ENCODE measurements at regions not wholly inside any gene's neighbourhood (a gene's known extent, or its start where the extent isn't known, plus 50 kb on each side); places are given as distances from the start of the nearest gene placed in this dataset.

GRCh38 chr20:48143435-48144081 is 358.3 kb upstream of the SULF2 start:
- Histone ChIP-seq H4K20me1 (ENCODE audit: control insufficient read depth, insufficient read depth) (no peaks in the 10 kb centered on the region; the same call in none of the 2 replicates), H3K36me3 (ENCODE audit: control insufficient read depth in 2 of 2, insufficient read depth in 2 of 2, low read length in 1 of 2) (no peaks in the 10 kb centered on the region), H3K9me3 (replicated peaks; ENCODE audit: control insufficient read depth, insufficient read depth, low read length) (no peaks in the 10 kb centered on the region; the same call in 2 of the 3 replicates), H3K4me3 (no peak overlapping the region), H3K27me3 (replicated peaks in 1 of 2; ENCODE audit: control insufficient read depth in 2 of 2, insufficient read depth in 2 of 2, low read length in 1 of 2) (no peaks in the 10 kb centered on the region; a peak in 1 of 4 replicates), H3K79me2 (ENCODE audit: control insufficient read depth, insufficient read depth, low read length) (no peaks in the 10 kb centered on the region), H3K4me1 (ENCODE audit: control insufficient read depth, insufficient read depth, low read length) (no peaks in the 10 kb centered on the region), H2AFZ (ENCODE audit: control insufficient read depth, low read depth, low read length) (no peak overlapping the region), H3K27ac (ENCODE audit: control insufficient read depth, insufficient read depth) (no peak overlapping the region), H3K9ac (ENCODE audit: control insufficient read depth, insufficient read depth, low read length) (no peak overlapping the region), H3K4me2 (ENCODE audit: control insufficient read depth, insufficient read depth) (no peak overlapping the region)
- ATAC-seq = no peak
- CTCF ChIA-PET = no interaction called here
- RAD21 ChIA-PET (ENCODE audit: unreplicated experiment) = no interaction called here
- WGBS (ENCODE audit: insufficient coverage, insufficient replicate concordance, low lambda C conversion rate, missing lambda C conversion rate) = 21% methylated on average over 10 of the region's 10 CpGs
- SMC1A ChIA-PET (ENCODE audit: uncharacterized antibody, unreplicated experiment) = no interaction called here
- no TSS peak for BruUV-seq (replicated peaks)
- in situ Hi-C loops (cut with MboI) (no loop called here), intact Hi-C loops (cut with micrococcal nuclease; ENCODE audit: unreplicated experiment) (no loop called here)
- DNase-seq (ENCODE audit: low read depth, low spot score) = no peak
- TF ChIP-seq PAX8 (IDR thresholded peaks at IDR 0.05) (no peak), ZNF207 (IDR thresholded peaks at IDR 0.05; ENCODE audit: borderline replicate concordance) (no peak), PBX3 (IDR thresholded peaks at IDR 0.05; ENCODE audit: insufficient replicate concordance, low read depth, low read length) (no peak), USF2 (IDR thresholded peaks at IDR 0.05; ENCODE audit: borderline replicate concordance, low read depth, low read length) (no peak), ZNF24 (IDR thresholded peaks at IDR 0.05) (no peak)
- no peak for FAIRE-seq
- POLR2A ChIA-PET = no interaction called here

GRCh38 chr20:48142516-48142773 is 357.2 kb upstream of the SULF2 start:
- no peak for TF ChIP-seq JUND (IDR thresholded peaks at IDR 0.05; ENCODE audit: low read depth, low read length)
- no peak for TF ChIP-seq E2F8 (IDR thresholded peaks at IDR 0.05; ENCODE audit: low read depth, partially characterized antibody)
- no peak for TF ChIP-seq TCF3 (IDR thresholded peaks at IDR 0.05; ENCODE audit: borderline replicate concordance, insufficient read depth, low read depth, low read length)
- no peak overlapping the region for H3K4me2 ChIP-seq (ENCODE audit: control insufficient read depth, insufficient read depth)
- in situ Hi-C loops (cut with MboI) = no loop called here
- no peak overlapping the region for H3K4me3 ChIP-seq
- intact Hi-C loops (cut with micrococcal nuclease; ENCODE audit: unreplicated experiment) = no loop called here
- H3K9ac ChIP-seq (ENCODE audit: control insufficient read depth, insufficient read depth, low read length) = no peak overlapping the region
- DNase-seq (ENCODE audit: low read depth, low spot score) = no peak
- FAIRE-seq = no peak
- peaks cover 0 to 2% of the 10 kb centered on the region in 2 experiments; a peak in 1 of 4 replicates for H3K27me3 ChIP-seq (replicated peaks in 1 of 2; ENCODE audit: control insufficient read depth in 2 of 2, insufficient read depth in 2 of 2, low read length in 1 of 2)
- ChIA-PET POLR2A (no interaction called here), SMC1A (ENCODE audit: uncharacterized antibody, unreplicated experiment) (interaction anchor here (0.7 to 1.1 kb wide), 2 partner anchors 12 to 274 kb away, joined by 3 to 4 read pairs; no protein-coding TSS in a partner anchor), CTCF (interaction anchor here (0.6 kb wide), 1 partner anchor 478 kb away, joined by 3 read pairs; no protein-coding TSS in a partner anchor), RAD21 (ENCODE audit: unreplicated experiment) (no interaction called here)
- H3K27ac ChIP-seq (ENCODE audit: control insufficient read depth, insufficient read depth) = no peak overlapping the region
- no peaks in the 10 kb centered on the region; the same call in 1 of the 2 replicates for H4K20me1 ChIP-seq (ENCODE audit: control insufficient read depth, insufficient read depth)
- H3K36me3 ChIP-seq (ENCODE audit: control insufficient read depth in 2 of 2, insufficient read depth in 2 of 2, low read length in 1 of 2) = no peaks in the 10 kb centered on the region
- H3K4me1 ChIP-seq (ENCODE audit: control insufficient read depth, insufficient read depth, low read length) = no peaks in the 10 kb centered on the region
- H3K79me2 ChIP-seq (ENCODE audit: control insufficient read depth, insufficient read depth, low read length) = no peaks in the 10 kb centered on the region
- 49% methylated on average over 6 of the region's 6 CpGs for WGBS (ENCODE audit: insufficient coverage, insufficient replicate concordance, low lambda C conversion rate, missing lambda C conversion rate)
- ATAC-seq = no peak
- no peak overlapping the region for H2AFZ ChIP-seq (ENCODE audit: control insufficient read depth, low read depth, low read length)
- BruUV-seq (replicated peaks) = no TSS peak
- H3K9me3 ChIP-seq (replicated peaks; ENCODE audit: control insufficient read depth, insufficient read depth, low read length) = no peaks in the 10 kb centered on the region; the same call in 2 of the 3 replicates
